Smooth muscle cell (in vitro differentiated cells): ENCODE measurements at regions not wholly inside any gene's neighbourhood (a gene's known extent, or its start where the extent isn't known, plus 50 kb on each side); places are given as distances from the start of the nearest gene placed in this dataset.

ENCODE experiments used
- DNase-seq: peaks from one replicate; lab custom pipeline; 2025; ENCODE audit not compliant: unreplicated experiment; lab: John Stamatoyannopoulos, UW
- H2AFZ ChIP-seq: fragments of 200-600 bp; sonication (generic); 2 replicates; pipeline ENCODE4 v1.6.0; 2016; ENCODE audit warnings: antibody characterized with exemption, low read depth, mild to moderate bottlenecking
- H3F3A ChIP-seq: fragments of 200-600 bp; sonication (generic); 2 replicates; pipeline ENCODE4 v1.6.0; 2017; ENCODE audit warnings: antibody characterized with exemption, low read depth
- H3K27ac ChIP-seq: fragments of 200-600 bp; sonication (generic); 2 replicates; pipeline ENCODE4 v1.5.1; 2016; ENCODE audit warnings: low read depth, mild to moderate bottlenecking
- H3K27me3 ChIP-seq: fragments of 200-600 bp; sonication (generic); 2 replicates; pipeline ENCODE4 v1.6.1; 2016; ENCODE audit warnings: low read depth, mild to moderate bottlenecking
- H3K36me3 ChIP-seq: fragments of 200-600 bp; sonication (generic); 2 replicates; pipeline ENCODE4 v1.5.1; 2016; ENCODE audit warnings: low read depth
- H3K4me1 ChIP-seq: fragments of 200-600 bp; sonication (generic); 2 replicates; pipeline ENCODE4 v1.5.1; 2016; ENCODE audit warnings: low read depth
- H3K4me2 ChIP-seq: fragments of 200-600 bp; sonication (generic); 2 replicates; pipeline ENCODE4 v1.6.0; 2016; ENCODE audit warnings: mild to moderate bottlenecking
- H3K4me3 ChIP-seq: fragments of 200-600 bp; sonication (generic); 2 replicates; pipeline ENCODE4 v1.5.1; 2016; ENCODE audit warnings: mild to moderate bottlenecking
- H3K79me2 ChIP-seq: fragments of 200-600 bp; sonication (generic); 2 replicates; pipeline ENCODE4 v1.6.0; 2016; ENCODE audit warnings: low read depth, mild to moderate bottlenecking
- H3K9ac ChIP-seq: fragments of 200-600 bp; sonication (generic); 2 replicates; pipeline ENCODE4 v1.6.0; 2016; ENCODE audit warnings: low read depth
- H3K9me3 ChIP-seq: fragments of 200-600 bp; sonication (generic); replicated peaks from 2 replicates; pipeline ENCODE4 v1.5.1; 2016; ENCODE audit warnings: low read depth
- H4K20me1 ChIP-seq: fragments of 200-600 bp; sonication (generic); 2 replicates; pipeline ENCODE4 v1.6.0; 2016; ENCODE audit warnings: low read depth
- WGBS: methylation state at CpG from one replicate; pipeline ENCODE4 v1.1.7; 2016; ENCODE audit warnings: low lambda C conversion rate; 5-methylcytosine and 5-hydroxymethylcytosine counted together
- TF ChIP-seq, protein P1 (sequence below): fragments of 200-600 bp; sonication (generic); IDR thresholded peaks from 2 replicates; pipeline ENCODE4 v1.5.1; 2017; ENCODE audit warnings: borderline replicate concordance, mild to moderate bottlenecking, antibody characterized with exemption; ENCODE audit not compliant: insufficient read depth, poor library complexity, severe bottlenecking

DNA sequence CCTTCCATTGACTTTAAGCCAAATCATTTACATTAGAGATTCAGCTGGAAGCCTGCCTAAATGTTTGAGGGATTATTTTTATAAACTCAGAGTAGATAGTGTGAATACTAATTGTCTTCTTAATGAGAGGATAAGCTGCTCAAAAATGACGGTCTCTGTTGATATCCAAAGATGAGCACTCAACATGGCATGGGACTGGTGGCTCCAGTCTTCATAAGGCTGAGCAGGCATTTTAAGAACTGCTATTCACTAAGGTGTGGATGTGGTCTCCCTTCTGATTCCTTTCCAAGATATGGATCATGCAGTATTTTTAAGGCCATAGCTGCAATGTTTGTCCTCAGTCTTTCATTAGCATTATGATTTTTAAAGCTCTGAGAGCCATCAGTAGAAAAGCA is 377.5 kb upstream of the RIOK2 start:
- Histone ChIP-seq H3K9ac (no peak overlapping the region), H3F3A (no peaks in the 10 kb centered on the region), H3K79me2 (no peaks in the 10 kb centered on the region), H2AFZ (no peak overlapping the region), H3K4me3 (no peak overlapping the region), H3K27ac (no peak overlapping the region), H3K4me1 (no peaks in the 10 kb centered on the region), H3K27me3 (no peaks in the 10 kb centered on the region), H4K20me1 (no peaks in the 10 kb centered on the region), H3K4me2 (no peak overlapping the region), H3K36me3 (no peaks in the 10 kb centered on the region), H3K9me3 (no peaks in the 10 kb centered on the region)
- 69% methylated on average over 1 of the region's 1 CpG for WGBS
- no peak for DNase-seq
- TF ChIP-seq, protein P1, sequence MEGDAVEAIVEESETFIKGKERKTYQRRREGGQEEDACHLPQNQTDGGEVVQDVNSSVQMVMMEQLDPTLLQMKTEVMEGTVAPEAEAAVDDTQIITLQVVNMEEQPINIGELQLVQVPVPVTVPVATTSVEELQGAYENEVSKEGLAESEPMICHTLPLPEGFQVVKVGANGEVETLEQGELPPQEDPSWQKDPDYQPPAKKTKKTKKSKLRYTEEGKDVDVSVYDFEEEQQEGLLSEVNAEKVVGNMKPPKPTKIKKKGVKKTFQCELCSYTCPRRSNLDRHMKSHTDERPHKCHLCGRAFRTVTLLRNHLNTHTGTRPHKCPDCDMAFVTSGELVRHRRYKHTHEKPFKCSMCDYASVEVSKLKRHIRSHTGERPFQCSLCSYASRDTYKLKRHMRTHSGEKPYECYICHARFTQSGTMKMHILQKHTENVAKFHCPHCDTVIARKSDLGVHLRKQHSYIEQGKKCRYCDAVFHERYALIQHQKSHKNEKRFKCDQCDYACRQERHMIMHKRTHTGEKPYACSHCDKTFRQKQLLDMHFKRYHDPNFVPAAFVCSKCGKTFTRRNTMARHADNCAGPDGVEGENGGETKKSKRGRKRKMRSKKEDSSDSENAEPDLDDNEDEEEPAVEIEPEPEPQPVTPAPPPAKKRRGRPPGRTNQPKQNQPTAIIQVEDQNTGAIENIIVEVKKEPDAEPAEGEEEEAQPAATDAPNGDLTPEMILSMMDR: no peak

DNA sequence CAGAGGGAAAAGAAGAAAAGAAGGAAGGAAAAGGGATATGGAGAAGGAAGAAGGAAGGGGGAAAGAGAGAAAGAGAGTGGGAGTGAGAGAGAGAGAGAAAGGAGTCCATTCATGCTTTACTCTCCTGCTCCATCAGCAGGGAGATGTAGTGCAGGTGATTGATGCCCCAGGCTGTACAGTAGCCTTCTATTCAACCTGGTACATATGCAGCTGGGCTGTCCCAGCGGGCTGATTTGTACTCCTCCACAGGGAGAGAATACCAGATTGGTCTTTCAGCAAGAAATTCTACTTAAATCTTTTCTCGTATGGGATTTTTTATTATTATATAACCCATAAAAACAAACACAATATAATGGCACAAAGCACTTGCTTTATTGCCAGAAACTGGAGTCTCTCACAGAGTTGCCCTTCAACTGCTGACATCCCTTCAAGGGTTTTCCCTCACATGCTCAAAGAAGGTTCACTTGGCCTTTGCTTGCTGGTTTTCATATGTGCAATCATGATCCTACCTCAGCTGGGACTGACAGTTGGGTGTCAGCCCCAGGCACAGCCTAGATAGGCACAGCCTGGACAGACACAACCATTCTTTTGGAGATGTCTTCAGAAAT is 380.1 kb upstream of the RIOK2 start:
- H2AFZ ChIP-seq: no peak overlapping the region
- no peak overlapping the region for H3K9ac ChIP-seq
- no peaks in the 10 kb centered on the region for H4K20me1 ChIP-seq
- no peak for DNase-seq
- no peaks in the 10 kb centered on the region for H3K36me3 ChIP-seq
- WGBS: 95% methylated on average over 2 of the region's 2 CpGs
- H3F3A ChIP-seq: no peaks in the 10 kb centered on the region
- no peaks in the 10 kb centered on the region for H3K79me2 ChIP-seq
- H3K27me3 ChIP-seq: no peaks in the 10 kb centered on the region
- no peak overlapping the region for H3K27ac ChIP-seq
- H3K4me3 ChIP-seq: no peak overlapping the region
- TF ChIP-seq, protein P1: no peak
- H3K4me2 ChIP-seq: no peak overlapping the region
- H3K9me3 ChIP-seq: peaks cover 10% of the 10 kb centered on the region
- H3K4me1 ChIP-seq: no peaks in the 10 kb centered on the region

DNA sequence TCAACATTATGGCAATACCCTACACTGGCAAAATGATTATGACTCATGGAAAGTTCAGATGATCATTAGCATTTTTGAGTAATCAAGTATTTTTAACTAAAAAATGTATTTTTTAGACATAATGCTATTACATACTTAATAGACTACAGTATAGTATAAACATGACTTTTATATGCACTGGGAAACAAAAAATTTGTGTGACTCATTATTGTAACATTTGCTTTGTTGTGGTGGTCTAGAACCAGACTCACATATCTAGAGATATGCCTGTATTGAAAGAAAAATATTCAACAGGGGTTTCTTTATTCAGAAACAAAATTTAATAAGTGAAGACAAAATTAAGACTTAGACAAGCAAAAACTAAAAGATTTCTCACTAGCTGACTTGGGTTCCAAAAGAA is 385.3 kb upstream of the RIOK2 start:
- TF ChIP-seq, protein P1: no peak
- no peak overlapping the region for H3K4me3 ChIP-seq
- no peak overlapping the region for H3K4me2 ChIP-seq
- no peaks in the 10 kb centered on the region for H3K79me2 ChIP-seq
- peaks cover 10% of the 10 kb centered on the region for H3K9me3 ChIP-seq
- H2AFZ ChIP-seq: no peak overlapping the region
- no peaks in the 10 kb centered on the region for H3K4me1 ChIP-seq
- H3K27ac ChIP-seq: no peak overlapping the region
- H4K20me1 ChIP-seq: no peaks in the 10 kb centered on the region
- DNase-seq: no peak
- H3F3A ChIP-seq: no peaks in the 10 kb centered on the region
- H3K36me3 ChIP-seq: no peaks in the 10 kb centered on the region
- no peak overlapping the region for H3K9ac ChIP-seq
- H3K27me3 ChIP-seq: no peaks in the 10 kb centered on the region

DNA sequence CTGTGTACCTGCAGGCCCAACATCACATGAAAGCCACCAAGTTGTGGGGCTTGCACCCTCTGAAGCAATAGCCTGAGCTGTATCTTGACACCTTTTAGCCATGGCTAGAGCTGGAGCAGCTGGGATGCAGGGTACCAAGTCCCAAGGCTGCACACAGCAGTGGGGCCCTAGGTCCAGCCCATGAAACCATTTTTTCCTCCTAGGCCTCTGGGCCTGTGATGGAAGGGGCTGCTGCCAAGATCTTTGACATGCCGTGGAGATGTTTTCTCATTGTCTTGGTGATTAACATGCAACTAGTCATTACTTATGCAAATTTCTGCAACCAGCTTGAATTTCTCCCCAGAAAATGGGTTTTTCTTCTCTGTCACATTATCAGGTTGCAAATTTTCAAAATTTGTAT is 387.2 kb upstream of the RIOK2 start:
- H3K27ac ChIP-seq: no peak overlapping the region
- H4K20me1 ChIP-seq: no peaks in the 10 kb centered on the region
- H3K36me3 ChIP-seq: no peaks in the 10 kb centered on the region
- H3K4me3 ChIP-seq: no peak overlapping the region
- H3K4me1 ChIP-seq: no peaks in the 10 kb centered on the region
- H3F3A ChIP-seq: no peaks in the 10 kb centered on the region
- no peak for DNase-seq
- no peak overlapping the region for H3K4me2 ChIP-seq
- H3K9ac ChIP-seq: no peak overlapping the region
- WGBS: 92% methylated on average over 1 of the region's 1 CpG
- H3K79me2 ChIP-seq: no peaks in the 10 kb centered on the region
- no peak overlapping the region for H2AFZ ChIP-seq
- TF ChIP-seq, protein P1: no peak
- peaks cover 10% of the 10 kb centered on the region for H3K9me3 ChIP-seq
- H3K27me3 ChIP-seq: no peaks in the 10 kb centered on the region
